Glutamatergic neuron (in vitro differentiated cells): ENCODE measurements at regions not wholly inside any gene's neighbourhood (a gene's known extent, or its start where the extent isn't known, plus 50 kb on each side); places are given as distances from the start of the nearest gene placed in this dataset.

Source experiments
- DNase-seq: peaks from one replicate; pipeline ENCODE4 v3.0.0; 2022
- H3K27ac Mint-ChIP-seq: one replicate; pipeline ENCODE4 v1.8.0; 2020; ENCODE audit warnings: mild to moderate bottlenecking, mixed read lengths, inconsistent platforms; ENCODE audit not compliant: unreplicated experiment
- H3K27me3 Mint-ChIP-seq: one replicate; pipeline ENCODE4 v1.8.0; 2020; ENCODE audit warnings: mild to moderate bottlenecking, moderate library complexity, mixed read lengths, inconsistent platforms; ENCODE audit not compliant: unreplicated experiment
- H3K36me3 Mint-ChIP-seq: one replicate; pipeline ENCODE4 v1.8.0; 2020; ENCODE audit warnings: mild to moderate bottlenecking, mixed read lengths, inconsistent platforms; ENCODE audit not compliant: unreplicated experiment
- H3K4me1 Mint-ChIP-seq: one replicate; pipeline ENCODE4 v1.8.0; 2020; ENCODE audit warnings: mild to moderate bottlenecking, low read depth, mixed read lengths, inconsistent platforms; ENCODE audit not compliant: unreplicated experiment
- H3K4me3 Mint-ChIP-seq: one replicate; pipeline ENCODE4 v1.8.0; 2020; ENCODE audit warnings: mild to moderate bottlenecking, mixed read lengths, inconsistent platforms; ENCODE audit not compliant: unreplicated experiment
- H3K9me3 Mint-ChIP-seq: one replicate; pipeline ENCODE4 v1.8.0; 2020; ENCODE audit warnings: mild to moderate bottlenecking, moderate library complexity, mixed read lengths, inconsistent platforms; ENCODE audit not compliant: unreplicated experiment
- CTCF ChIP-seq: fragments of 200-600 bp; sonication (generic); IDR thresholded peaks from one replicate; pipeline ENCODE4 v1.5.0; 2021; ENCODE audit not compliant: partially characterized antibody, unreplicated experiment

GRCh38 chr12:58341791-58342190, 400.4 kb downstream of the ATP23 start:
- no peak for TF ChIP-seq CTCF
- no peak overlapping the region for H3K27ac Mint-ChIP-seq
- H3K4me3 Mint-ChIP-seq, result no peak overlapping the region
- no peaks in the 10 kb centered on the region for H3K36me3 Mint-ChIP-seq
- no peaks in the 10 kb centered on the region for H3K27me3 Mint-ChIP-seq
- DNase-seq, result no peak
- peaks cover 1% of the 10 kb centered on the region for H3K9me3 Mint-ChIP-seq
- H3K4me1 Mint-ChIP-seq, result peaks cover 15% of the 10 kb centered on the region

GRCh38 chr12:58342736-58343135, 401.4 kb downstream of the ATP23 start:
- H3K4me3 Mint-ChIP-seq, result no peak overlapping the region
- H3K9me3 Mint-ChIP-seq, result peaks cover 1% of the 10 kb centered on the region
- no peak overlapping the region for H3K27ac Mint-ChIP-seq
- no peaks in the 10 kb centered on the region for H3K36me3 Mint-ChIP-seq
- TF ChIP-seq CTCF, result no peak
- H3K4me1 Mint-ChIP-seq, result peaks cover 15% of the 10 kb centered on the region
- no peak for DNase-seq
- no peaks in the 10 kb centered on the region for H3K27me3 Mint-ChIP-seq

- Mint-ChIP-seq H3K4me1 (peaks cover 12% of the 10 kb centered on the region), H3K27ac (no peak overlapping the region), H3K4me3 (no peak overlapping the region), H3K36me3 (no peaks in the 10 kb centered on the region), H3K9me3 (no peaks in the 10 kb centered on the region), H3K27me3 (no peaks in the 10 kb centered on the region)
- DNase-seq, result no peak
- TF ChIP-seq CTCF, result peak; percentile 81
Observed at GRCh38 chr12:58346032-58346632, 404.8 kb downstream of the ATP23 start.

- no peak overlapping the region for H3K27ac Mint-ChIP-seq
- H3K4me3 Mint-ChIP-seq, result no peak overlapping the region
- no peaks in the 10 kb centered on the region for H3K27me3 Mint-ChIP-seq
- DNase-seq, result no peak
- H3K4me1 Mint-ChIP-seq, result peaks cover 5% of the 10 kb centered on the region
- TF ChIP-seq CTCF, result no peak
- no peaks in the 10 kb centered on the region for H3K36me3 Mint-ChIP-seq
- H3K9me3 Mint-ChIP-seq, result no peaks in the 10 kb centered on the region
Observed at GRCh38 chr12:58347188-58347587, 405.8 kb downstream of the ATP23 start.

GRCh38 chr12:58347691-58348090, 406.3 kb downstream of the ATP23 start:
- Mint-ChIP-seq H3K4me1 (peaks cover under 1% of the 10 kb centered on the region), H3K27ac (no peak overlapping the region), H3K4me3 (no peak overlapping the region), H3K36me3 (no peaks in the 10 kb centered on the region), H3K27me3 (no peaks in the 10 kb centered on the region), H3K9me3 (no peaks in the 10 kb centered on the region)
- no peak for TF ChIP-seq CTCF
- no peak for DNase-seq
